HepG2 (cell line): ENCODE measurements at regions not wholly inside any gene's neighbourhood (a gene's known extent, or its start where the extent isn't known, plus 50 kb on each side); places are given as distances from the start of the nearest gene placed in this dataset.

Source experiments
- ATAC-seq: fragments of 200-7000 bp; cut with Tn5 transposase; 3 replicates; pipeline ENCODE4 v1.9.1; 2020; ENCODE audit warnings: mild to moderate bottlenecking, moderate library complexity
- BruUV-seq: library from RNA; stranded (reverse); fragments of 400-500 nt; replicated peaks from 2 replicates; lab custom pipeline; 2021; lab: Mats Ljungman, UMichigan
- CTCF ChIA-PET: fragments of 300-600 bp; formaldehyde crosslinking; extraction: SDS; loops from one replicate; lab custom pipeline; 2021; ENCODE audit warnings: low total read pairs, inconsistent platforms, low intra/inter-chr PET ratio; lab: Yijun Ruan, JAX
- POLR2A ChIA-PET: fragments of 350-600 bp; sonication (Branson Sonifier 250); formaldehyde crosslinking; loops from one replicate; lab custom pipeline; 2020; ENCODE audit warnings: antibody characterized with exemption, inconsistent platforms; lab: Yijun Ruan, JAX
- DNase-seq: peaks from one replicate; pipeline ENCODE4 v3.0.0-alpha.2; 2015; ENCODE audit warnings: low spot score
- FAIRE-seq: peaks from 3 replicates; lab custom pipeline; 2011; peaks lifted over from hg19 to GRCh38; lab: Jason Lieb, UNC
- H2AFZ ChIP-seq: one replicate; pipeline ENCODE4 v1.6.1; 2011; ENCODE audit warnings: low read length, inconsistent platforms
- H3K27ac ChIP-seq: fragments of 300-600 bp; 3 replicates; pipeline ENCODE4 v1.8.0; 2011; ENCODE audit warnings: mixed run types, mild to moderate bottlenecking, mixed read lengths, low read length, inconsistent platforms; ENCODE audit not compliant: insufficient read depth; ENCODE audit errors: extremely low read length
- H3K27me3 ChIP-seq, 2 experiments: fragments of 200-600 bp in 1 of 2; 2 replicates in 1 of 2; 3 replicates in 1 of 2; pipeline versions ENCODE4 v1.6.0 to v1.8.0; 2011; ENCODE audit warnings: low read length in 2 of 2, mild to moderate bottlenecking in 2 of 2, moderate library complexity in 2 of 2, inconsistent platforms in 1 of 2; ENCODE audit not compliant: insufficient read depth in 2 of 2, control insufficient read depth in 1 of 2
- H3K36me3 ChIP-seq, 2 experiments: fragments of 200-600 bp in 1 of 2; replicated peaks in 1 of 2; 2 replicates in 1 of 2; 3 replicates in 1 of 2; pipeline versions ENCODE4 v1.5.1 to v1.8.0; 2011; ENCODE audit warnings: low read length in 2 of 2, inconsistent platforms in 1 of 2; ENCODE audit not compliant: insufficient read depth in 2 of 2, control insufficient read depth in 1 of 2
- H3K4me1 ChIP-seq: 2 replicates; pipeline ENCODE4 v1.5.1; 2012; ENCODE audit warnings: low read length, inconsistent platforms; ENCODE audit not compliant: insufficient read depth
- H3K4me2 ChIP-seq: 2 replicates; pipeline ENCODE4 v1.6.0; 2011; ENCODE audit warnings: low read depth, low read length, inconsistent platforms
- H3K4me3 ChIP-seq, 3 experiments: fragments of 200-600 bp in 1 of 3; sonication (generic), shearing (Covaris generic) in 1 of 3; replicated peaks in 1 of 3; 2 replicates each; pipeline ENCODE4 v1.5.1; 2011 to 2016; ENCODE audit warnings: low read length in 3 of 3, inconsistent platforms in 2 of 3, low read depth in 2 of 3, mild to moderate bottlenecking in 2 of 3, control low read depth in 1 of 3, mixed read lengths in 1 of 3; ENCODE audit not compliant: insufficient read depth in 1 of 3
- H3K79me2 ChIP-seq: one replicate; pipeline ENCODE4 v1.6.1; 2011; ENCODE audit warnings: low read length, inconsistent platforms; ENCODE audit not compliant: insufficient read depth
- H3K9ac ChIP-seq: 2 replicates; pipeline ENCODE4 v1.6.0; 2011; ENCODE audit warnings: mild to moderate bottlenecking, low read depth, low read length, inconsistent platforms; ENCODE audit not compliant: insufficient read depth
- H3K9me3 ChIP-seq: 2 replicates; pipeline ENCODE4 v1.5.1; 2012; ENCODE audit warnings: mild to moderate bottlenecking, low read length
- H4K20me1 ChIP-seq: 2 replicates; pipeline ENCODE4 v1.6.0; 2011; ENCODE audit warnings: inconsistent platforms, mild to moderate bottlenecking, low read length, moderate library complexity; ENCODE audit not compliant: insufficient read depth
- HDAC1 ChIP-seq: sonication (generic); formaldehyde crosslinking; IDR thresholded peaks from 2 replicates; pipeline ENCODE4 v1.5.1; 2020; ENCODE audit warnings: mild to moderate bottlenecking, missing genetic modification reagents
- HHEX ChIP-seq: IDR thresholded peaks from 2 replicates; pipeline ENCODE4 v1.6.1; 2016; ENCODE audit warnings: control low read depth
- KLF15 ChIP-seq: sonication (generic); formaldehyde crosslinking; IDR thresholded peaks from 2 replicates; pipeline ENCODE4 v1.8.1; 2023; ENCODE audit warnings: borderline replicate concordance, mild to moderate bottlenecking, inconsistent platforms, missing genetic modification reagents, mixed read lengths
- MEIS1 ChIP-seq: sonication (generic); formaldehyde crosslinking; IDR thresholded peaks from 2 replicates; pipeline ENCODE4 v1.9.0; 2021; ENCODE audit warnings: mild to moderate bottlenecking, missing genetic modification reagents, moderate library complexity, borderline replicate concordance
- NR2F2 ChIP-seq: IDR thresholded peaks from 2 replicates; pipeline ENCODE4 v1.6.1; 2012; ENCODE audit warnings: low read depth, inconsistent platforms, borderline replicate concordance
- ZC3H4 ChIP-seq: sonication (generic); formaldehyde crosslinking; IDR thresholded peaks from 2 replicates; pipeline ENCODE4 v1.4.0; 2020; ENCODE audit warnings: missing genetic modification reagents, borderline replicate concordance
- ZNF180 ChIP-seq: sonication (generic); formaldehyde crosslinking; IDR thresholded peaks from 2 replicates; pipeline ENCODE4 v1.4.0; 2020; ENCODE audit warnings: low read depth, missing genetic modification reagents, borderline replicate concordance
- ZNF264 ChIP-seq: sonication (generic); formaldehyde crosslinking; IDR thresholded peaks from 2 replicates; pipeline ENCODE4 v1.4.0; 2020; ENCODE audit warnings: missing genetic modification reagents
- ZNF652 ChIP-seq: IDR thresholded peaks from 2 replicates; pipeline ENCODE4 v1.6.1; 2016; ENCODE audit warnings: low read depth, borderline replicate concordance
- WGBS: methylation state at CpG from one replicate; pipeline ENCODE4 v1.1.6; 2017; ENCODE audit warnings: low lambda C conversion rate; 5-methylcytosine and 5-hydroxymethylcytosine counted together
- in situ Hi-C: cut with HindIII; loops from 2 replicates; pipeline ENCODE4 v1.10.0; 2017; ENCODE audit warnings: low pct_unique_long_range_greater_than_20kb; ENCODE audit not compliant: extremely low pct_ligation_motif_present
- intact Hi-C: fragments of 100-400 bp; cut with micrococcal nuclease; formaldehyde crosslinking; loops from one replicate; pipeline ENCODE4 v1.10.0; 2022; ENCODE audit not compliant: unreplicated experiment
- TF ChIP-seq, protein P1 (sequence below): sonication (generic); formaldehyde crosslinking; IDR thresholded peaks from 2 replicates; pipeline ENCODE4 v1.5.0; 2020; ENCODE audit warnings: missing genetic modification reagents
- TF ChIP-seq, protein P2 (sequence below): sonication (generic); formaldehyde crosslinking; IDR thresholded peaks from 2 replicates; pipeline ENCODE4 v1.5.1; 2020; ENCODE audit warnings: mild to moderate bottlenecking, missing genetic modification reagents, moderate library complexity
- TF ChIP-seq, protein P3 (sequence below): sonication (generic); formaldehyde crosslinking; IDR thresholded peaks from 2 replicates; pipeline ENCODE4 v1.4.0; 2020; ENCODE audit warnings: missing genetic modification reagents

DNA sequence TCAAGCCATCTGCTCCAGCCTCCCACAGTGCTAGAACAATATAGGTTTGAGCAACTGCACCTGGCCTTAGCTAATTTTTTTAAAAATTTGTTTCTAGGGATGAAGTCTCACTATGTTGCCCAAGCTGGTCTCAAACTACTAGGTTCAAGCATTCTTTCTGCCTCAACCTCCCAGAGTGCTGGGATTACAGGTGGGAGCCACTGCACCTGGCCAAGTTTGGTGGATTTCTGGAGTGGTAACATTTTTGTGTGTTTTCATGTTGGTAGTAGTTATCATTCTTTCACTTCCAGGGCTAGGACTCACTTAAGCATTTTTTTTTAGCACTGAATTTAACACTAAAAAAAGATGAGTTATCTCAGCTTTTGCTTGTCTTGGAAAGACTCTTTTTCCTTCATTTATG lies 328.0 kb upstream of the RGS6 start:
- ChIA-PET POLR2A (no interaction called here), CTCF (no interaction called here)
- FAIRE-seq: no peak
- Histone ChIP-seq H3K36me3 (no peaks in the 10 kb centered on the region), H3K4me2 (no peak overlapping the region), H3K9me3 (peaks cover 13% of the 10 kb centered on the region), H3K4me3 (no peak overlapping the region), H3K4me1 (no peaks in the 10 kb centered on the region), H3K27ac (no peak overlapping the region), H3K27me3 (no peaks in the 10 kb centered on the region; a peak in 1 of 5 replicates), H3K9ac (no peak overlapping the region), H4K20me1 (no peaks in the 10 kb centered on the region), H3K79me2 (no peaks in the 10 kb centered on the region), H2AFZ (no peak overlapping the region)
- TF ChIP-seq ZNF652 (no peak), MEIS1 (CRISPR knock-in tag) (no peak), ZC3H4 (CRISPR knock-in tag) (no peak), HDAC1 (CRISPR knock-in tag) (no peak), NR2F2 (no peak), KLF15 (CRISPR knock-in tag) (no peak), ZNF264 (CRISPR knock-in tag) (no peak)
- TF ChIP-seq, protein P1, sequence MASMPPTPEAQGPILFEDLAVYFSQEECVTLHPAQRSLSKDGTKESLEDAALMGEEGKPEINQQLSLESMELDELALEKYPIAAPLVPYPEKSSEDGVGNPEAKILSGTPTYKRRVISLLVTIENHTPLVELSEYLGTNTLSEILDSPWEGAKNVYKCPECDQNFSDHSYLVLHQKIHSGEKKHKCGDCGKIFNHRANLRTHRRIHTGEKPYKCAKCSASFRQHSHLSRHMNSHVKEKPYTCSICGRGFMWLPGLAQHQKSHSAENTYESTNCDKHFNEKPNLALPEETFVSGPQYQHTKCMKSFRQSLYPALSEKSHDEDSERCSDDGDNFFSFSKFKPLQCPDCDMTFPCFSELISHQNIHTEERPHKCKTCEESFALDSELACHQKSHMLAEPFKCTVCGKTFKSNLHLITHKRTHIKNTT (CRISPR knock-in tag): no peak
- in situ Hi-C loops: no loop called here
- intact Hi-C loops: no loop called here
- BruUV-seq: no TSS peak
- no peak for ATAC-seq
- no peak for DNase-seq

DNA sequence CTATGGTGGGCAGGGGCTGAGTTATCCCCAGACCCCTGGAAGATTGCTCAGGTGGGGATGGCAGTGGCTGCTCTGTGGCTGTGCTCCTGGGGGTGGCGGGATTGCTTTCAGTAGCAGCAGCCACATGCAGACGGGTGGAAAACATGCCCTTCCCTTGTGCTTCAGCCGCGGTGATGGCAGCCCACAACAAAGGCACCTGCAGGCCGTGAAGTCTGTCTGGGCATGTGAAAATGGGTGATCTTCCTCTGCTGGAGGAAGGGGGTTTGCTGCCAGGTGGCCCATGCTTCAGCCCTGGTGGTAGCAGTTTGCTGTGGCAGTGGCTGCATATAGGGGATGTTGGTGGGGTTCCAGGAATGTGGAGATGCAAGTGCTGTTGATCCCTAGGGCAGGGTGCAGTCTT lies 326.2 kb upstream of the RGS6 start:
- H3K4me2 ChIP-seq: no peak overlapping the region
- no peaks in the 10 kb centered on the region; the same call in 1 of the 2 replicates for H3K9me3 ChIP-seq
- no peak overlapping the region for H2AFZ ChIP-seq
- H4K20me1 ChIP-seq: no peaks in the 10 kb centered on the region
- no CpG with 5 or more reads among the region's 5 CpGs for WGBS
- ATAC-seq: no peak
- H3K27ac ChIP-seq: no peak overlapping the region
- H3K4me1 ChIP-seq: no peaks in the 10 kb centered on the region
- H3K36me3 ChIP-seq: no peaks in the 10 kb centered on the region
- no peak overlapping the region for H3K4me3 ChIP-seq
- intact Hi-C loops (no loop called here), in situ Hi-C loops (no loop called here)
- CTCF ChIA-PET: no interaction called here
- POLR2A ChIA-PET: no interaction called here
- H3K9ac ChIP-seq: no peak overlapping the region
- no peaks in the 10 kb centered on the region; a peak in 1 of 5 replicates for H3K27me3 ChIP-seq
- no TSS peak for BruUV-seq
- no peaks in the 10 kb centered on the region for H3K79me2 ChIP-seq
- FAIRE-seq: no peak
- DNase-seq: no peak
- TF ChIP-seq, protein P2, sequence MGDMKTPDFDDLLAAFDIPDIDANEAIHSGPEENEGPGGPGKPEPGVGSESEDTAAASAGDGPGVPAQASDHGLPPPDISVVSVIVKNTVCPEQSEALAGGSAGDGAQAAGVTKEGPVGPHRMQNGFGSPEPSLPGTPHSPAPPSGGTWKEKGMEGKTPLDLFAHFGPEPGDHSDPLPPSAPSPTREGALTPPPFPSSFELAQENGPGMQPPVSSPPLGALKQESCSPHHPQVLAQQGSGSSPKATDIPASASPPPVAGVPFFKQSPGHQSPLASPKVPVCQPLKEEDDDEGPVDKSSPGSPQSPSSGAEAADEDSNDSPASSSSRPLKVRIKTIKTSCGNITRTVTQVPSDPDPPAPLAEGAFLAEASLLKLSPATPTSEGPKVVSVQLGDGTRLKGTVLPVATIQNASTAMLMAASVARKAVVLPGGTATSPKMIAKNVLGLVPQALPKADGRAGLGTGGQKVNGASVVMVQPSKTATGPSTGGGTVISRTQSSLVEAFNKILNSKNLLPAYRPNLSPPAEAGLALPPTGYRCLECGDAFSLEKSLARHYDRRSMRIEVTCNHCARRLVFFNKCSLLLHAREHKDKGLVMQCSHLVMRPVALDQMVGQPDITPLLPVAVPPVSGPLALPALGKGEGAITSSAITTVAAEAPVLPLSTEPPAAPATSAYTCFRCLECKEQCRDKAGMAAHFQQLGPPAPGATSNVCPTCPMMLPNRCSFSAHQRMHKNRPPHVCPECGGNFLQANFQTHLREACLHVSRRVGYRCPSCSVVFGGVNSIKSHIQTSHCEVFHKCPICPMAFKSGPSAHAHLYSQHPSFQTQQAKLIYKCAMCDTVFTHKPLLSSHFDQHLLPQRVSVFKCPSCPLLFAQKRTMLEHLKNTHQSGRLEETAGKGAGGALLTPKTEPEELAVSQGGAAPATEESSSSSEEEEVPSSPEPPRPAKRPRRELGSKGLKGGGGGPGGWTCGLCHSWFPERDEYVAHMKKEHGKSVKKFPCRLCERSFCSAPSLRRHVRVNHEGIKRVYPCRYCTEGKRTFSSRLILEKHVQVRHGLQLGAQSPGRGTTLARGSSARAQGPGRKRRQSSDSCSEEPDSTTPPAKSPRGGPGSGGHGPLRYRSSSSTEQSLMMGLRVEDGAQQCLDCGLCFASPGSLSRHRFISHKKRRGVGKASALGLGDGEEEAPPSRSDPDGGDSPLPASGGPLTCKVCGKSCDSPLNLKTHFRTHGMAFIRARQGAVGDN (CRISPR knock-in tag): peak; percentile 17; the same call in 1 of the 2 replicates
- TF ChIP-seq, protein P3, sequence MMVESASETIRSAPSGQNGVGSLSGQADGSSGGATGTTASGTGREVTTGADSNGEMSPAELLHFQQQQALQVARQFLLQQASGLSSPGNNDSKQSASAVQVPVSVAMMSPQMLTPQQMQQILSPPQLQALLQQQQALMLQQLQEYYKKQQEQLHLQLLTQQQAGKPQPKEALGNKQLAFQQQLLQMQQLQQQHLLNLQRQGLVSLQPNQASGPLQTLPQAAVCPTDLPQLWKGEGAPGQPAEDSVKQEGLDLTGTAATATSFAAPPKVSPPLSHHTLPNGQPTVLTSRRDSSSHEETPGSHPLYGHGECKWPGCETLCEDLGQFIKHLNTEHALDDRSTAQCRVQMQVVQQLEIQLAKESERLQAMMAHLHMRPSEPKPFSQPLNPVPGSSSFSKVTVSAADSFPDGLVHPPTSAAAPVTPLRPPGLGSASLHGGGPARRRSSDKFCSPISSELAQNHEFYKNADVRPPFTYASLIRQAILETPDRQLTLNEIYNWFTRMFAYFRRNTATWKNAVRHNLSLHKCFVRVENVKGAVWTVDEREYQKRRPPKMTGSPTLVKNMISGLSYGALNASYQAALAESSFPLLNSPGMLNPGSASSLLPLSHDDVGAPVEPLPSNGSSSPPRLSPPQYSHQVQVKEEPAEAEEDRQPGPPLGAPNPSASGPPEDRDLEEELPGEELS (CRISPR knock-in tag): no peak
- no peak for TF ChIP-seq ZC3H4 (CRISPR knock-in tag)
- TF ChIP-seq HHEX (CRISPR knock-in tag): no peak
- TF ChIP-seq ZNF180 (CRISPR knock-in tag): no peak
